A549 (cell line): ENCODE measurements at regions not wholly inside any gene's neighbourhood (a gene's known extent, or its start where the extent isn't known, plus 50 kb on each side); places are given as distances from the start of the nearest gene placed in this dataset.

Source experiments
- ATAC-seq, 2 experiments: fragments of 200-7000 bp in 1 of 2; fragments of >200 bp in 1 of 2; cut with Nextera tagmentation in 1 of 2; cut with Tn5 transposase in 1 of 2; 3 replicates each; pipeline versions ENCODE4 v1.8.0 to v1.9.1; 2018 to 2020; ENCODE audit warnings: mild to moderate bottlenecking in 1 of 2, moderate library complexity in 1 of 2
- CTCF ChIA-PET: fragments of 300-600 bp; sonication (Branson Sonifier 250); formaldehyde crosslinking; extraction: SDS; loops from one replicate; lab custom pipeline; 2021; ENCODE audit warnings: antibody characterized with exemption, inconsistent platforms; lab: Yijun Ruan, JAX
- POLR2A ChIA-PET: fragments of 350-600 bp; formaldehyde crosslinking; extraction: SDS; loops from one replicate; lab custom pipeline; 2021; ENCODE audit warnings: antibody characterized with exemption, inconsistent platforms; lab: Yijun Ruan, JAX
- DNase-seq, 2 experiments: peaks; one replicate each; pipeline versions ENCODE4 v3.0.0 to v3.0.0-alpha.2; 2011 to 2016; ENCODE audit warnings: low read depth in 1 of 2, low spot score in 1 of 2
- FAIRE-seq: peaks from 2 replicates; lab custom pipeline; 2011; peaks lifted over from hg19 to GRCh38; lab: Jason Lieb, UNC
- H3K27ac ChIP-seq, 2 experiments: fragments of >200 bp; sonication (Bioruptor Twin); formaldehyde crosslinking; 3 replicates each; pipeline ENCODE4 v1.5.1; 2016 to 2017
- H3K4me1 ChIP-seq: fragments of >200 bp; sonication (Bioruptor Twin); formaldehyde crosslinking; 3 replicates; pipeline ENCODE4 v1.6.1; 2016
- H3K4me2 ChIP-seq: fragments of >200 bp; sonication (Bioruptor Twin); formaldehyde crosslinking; 3 replicates; pipeline ENCODE4 v1.6.1; 2016
- H3K4me3 ChIP-seq: fragments of >200 bp; sonication (Bioruptor Twin); formaldehyde crosslinking; 3 replicates; pipeline ENCODE4 v1.5.1; 2016
- H3K9me3 ChIP-seq: fragments of >200 bp; sonication (Bioruptor Twin); formaldehyde crosslinking; 3 replicates; pipeline ENCODE4 v1.6.1; 2016
- ATOH8 ChIP-seq: fragments of 250-450 bp; sonication (Bioruptor Pico); IDR thresholded peaks from 2 replicates; pipeline ENCODE4 v1.5.0; 2020; ENCODE audit warnings: low read depth, mild to moderate bottlenecking, moderate library complexity
- CHD4 ChIP-seq: fragments of 200-600 bp; sonication (generic); IDR thresholded peaks from 2 replicates; pipeline ENCODE4 v1.6.1; 2016; ENCODE audit warnings: antibody characterized with exemption, mild to moderate bottlenecking, borderline replicate concordance
- EP300 ChIP-seq, 2 experiments: fragments of >200 bp; sonication (Bioruptor Twin); formaldehyde crosslinking; IDR thresholded peaks; 2 replicates in 1 of 2; 3 replicates in 1 of 2; pipeline ENCODE4 v1.6.1; 2016 to 2017
- HDAC2 ChIP-seq: fragments of 200-600 bp; sonication (generic); IDR thresholded peaks from 2 replicates; pipeline ENCODE4 v1.6.1; 2016
- HEYL ChIP-seq: fragments of 250-450 bp; sonication (Bioruptor Pico); IDR thresholded peaks from 2 replicates; pipeline ENCODE4 v1.8.0; 2021; ENCODE audit warnings: mild to moderate bottlenecking, moderate library complexity
- HMGXB4 ChIP-seq: fragments of 250-450 bp; sonication (Bioruptor Pico); IDR thresholded peaks from 2 replicates; pipeline ENCODE4 v1.5.0; 2021; ENCODE audit warnings: mild to moderate bottlenecking, moderate library complexity, borderline replicate concordance
- HOXB13 ChIP-seq: fragments of 250-450 bp; sonication (Bioruptor Pico); IDR thresholded peaks from 2 replicates; pipeline ENCODE4 v1.5.0; 2020; ENCODE audit warnings: low read depth, mild to moderate bottlenecking, moderate library complexity
- JUN ChIP-seq, 2 experiments: fragments of >200 bp; sonication (Bioruptor Twin); formaldehyde crosslinking; IDR thresholded peaks; 2 replicates in 1 of 2; 3 replicates in 1 of 2; pipeline ENCODE4 v1.6.1; 2016 to 2017
- JUNB ChIP-seq: fragments of >200 bp; sonication (Bioruptor Twin); formaldehyde crosslinking; IDR thresholded peaks from 2 replicates; pipeline ENCODE4 v1.6.1; 2016
- KDM1A ChIP-seq: fragments of 200-600 bp; sonication (generic); IDR thresholded peaks from 2 replicates; pipeline ENCODE4 v1.6.1; 2016; ENCODE audit warnings: low read depth, mild to moderate bottlenecking
- MAFK ChIP-seq: fragments of 450-650 bp; IDR thresholded peaks from 2 replicates; pipeline ENCODE4 v1.6.1; 2014; ENCODE audit not compliant: partially characterized antibody
- MAX ChIP-seq: IDR thresholded peaks from 2 replicates; pipeline ENCODE4 v1.6.1; 2012
- POLR2A ChIP-seq: IDR thresholded peaks from 2 replicates; pipeline ENCODE4 v1.6.1; 2012; ENCODE audit warnings: mild to moderate bottlenecking, low read length
- RARB ChIP-seq: fragments of 250-450 bp; sonication (Bioruptor Pico); IDR thresholded peaks from 2 replicates; pipeline ENCODE4 v1.8.0; 2021; ENCODE audit warnings: mild to moderate bottlenecking, moderate library complexity
- RNF2 ChIP-seq: fragments of 200-600 bp; sonication (generic); IDR thresholded peaks from 2 replicates; pipeline ENCODE4 v1.6.1; 2016; ENCODE audit warnings: low read depth, mild to moderate bottlenecking, antibody characterized with exemption, moderate library complexity, borderline replicate concordance
- SREBF2 ChIP-seq: fragments of 450-650 bp; IDR thresholded peaks from 2 replicates; pipeline ENCODE4 v1.6.1; 2014; ENCODE audit warnings: mild to moderate bottlenecking, moderate library complexity
- TFCP2L1 ChIP-seq: fragments of 250-450 bp; sonication (Bioruptor Pico); IDR thresholded peaks from 2 replicates; pipeline ENCODE4 v1.5.0; 2021; ENCODE audit warnings: mild to moderate bottlenecking
- USF2 ChIP-seq: fragments of 450-650 bp; IDR thresholded peaks from 2 replicates; pipeline ENCODE4 v1.6.1; 2014; ENCODE audit warnings: antibody characterized with exemption
- ZNF302 ChIP-seq: fragments of 250-450 bp; sonication (Bioruptor Pico); IDR thresholded peaks from 2 replicates; pipeline ENCODE4 v1.9.0; 2021; ENCODE audit warnings: inconsistent platforms, mild to moderate bottlenecking, moderate library complexity
- ZSCAN20 ChIP-seq: fragments of 250-450 bp; sonication (Bioruptor Pico); IDR thresholded peaks from 2 replicates; pipeline ENCODE4 v1.8.0; 2022; ENCODE audit warnings: mild to moderate bottlenecking, moderate library complexity
- WGBS: methylation state at CpG from one replicate; pipeline ENCODE4 v1.1.6; 2017; ENCODE audit errors: missing lambda C conversion rate; 5-methylcytosine and 5-hydroxymethylcytosine counted together
- TF ChIP-seq, protein P1 (sequence below): fragments of >200 bp; sonication (Bioruptor Twin); formaldehyde crosslinking; IDR thresholded peaks from 3 replicates; pipeline ENCODE4 v1.5.1; 2016

- POLR2A ChIA-PET, result no interaction called here
- CTCF ChIA-PET, result no interaction called here
- FAIRE-seq, result no peak
- Histone ChIP-seq H3K9me3 (no peaks in the 10 kb centered on the region), H3K4me1 (no peaks in the 10 kb centered on the region), H3K27ac (no peak overlapping the region), H3K4me3 (no peak overlapping the region), H3K4me2 (no peak overlapping the region)
- TF ChIP-seq HOXB13 (CRISPR knock-in tag) (no peak), MAFK (peak; percentile 76)
- ATAC-seq, result no peak
- no peak for DNase-seq
- 82% methylated on average over 5 of the region's 5 CpGs for WGBS
Observed at GRCh38 chr13:66138172-66138811, 1091.8 kb downstream of the PCDH9 start.

- H3K4me3 ChIP-seq, result no peak overlapping the region
- ChIA-PET POLR2A (no interaction called here), CTCF (no interaction called here)
- TF ChIP-seq USF2 (no peak), EP300 (IDR thresholded peaks at IDR 0.05) (no peak), MAFK (no peak), CHD4 (no peak), KDM1A (no peak), JUN (IDR thresholded peaks at IDR 0.05) (no peak), TFCP2L1 (CRISPR knock-in tag) (no peak), SREBF2 (no peak), POLR2A (no peak), HDAC2 (no peak), ATOH8 (CRISPR knock-in tag) (no peak), RNF2 (no peak), HMGXB4 (no peak), RARB (CRISPR knock-in tag) (no peak), ZSCAN20 (no peak), HEYL (no peak)
- TF ChIP-seq, protein P1, sequence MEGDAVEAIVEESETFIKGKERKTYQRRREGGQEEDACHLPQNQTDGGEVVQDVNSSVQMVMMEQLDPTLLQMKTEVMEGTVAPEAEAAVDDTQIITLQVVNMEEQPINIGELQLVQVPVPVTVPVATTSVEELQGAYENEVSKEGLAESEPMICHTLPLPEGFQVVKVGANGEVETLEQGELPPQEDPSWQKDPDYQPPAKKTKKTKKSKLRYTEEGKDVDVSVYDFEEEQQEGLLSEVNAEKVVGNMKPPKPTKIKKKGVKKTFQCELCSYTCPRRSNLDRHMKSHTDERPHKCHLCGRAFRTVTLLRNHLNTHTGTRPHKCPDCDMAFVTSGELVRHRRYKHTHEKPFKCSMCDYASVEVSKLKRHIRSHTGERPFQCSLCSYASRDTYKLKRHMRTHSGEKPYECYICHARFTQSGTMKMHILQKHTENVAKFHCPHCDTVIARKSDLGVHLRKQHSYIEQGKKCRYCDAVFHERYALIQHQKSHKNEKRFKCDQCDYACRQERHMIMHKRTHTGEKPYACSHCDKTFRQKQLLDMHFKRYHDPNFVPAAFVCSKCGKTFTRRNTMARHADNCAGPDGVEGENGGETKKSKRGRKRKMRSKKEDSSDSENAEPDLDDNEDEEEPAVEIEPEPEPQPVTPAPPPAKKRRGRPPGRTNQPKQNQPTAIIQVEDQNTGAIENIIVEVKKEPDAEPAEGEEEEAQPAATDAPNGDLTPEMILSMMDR, result no peak
- no peak overlapping the region for H3K27ac ChIP-seq
- FAIRE-seq (no peak), ATAC-seq (no peak), DNase-seq (no peak)
- H3K9me3 ChIP-seq, result no peaks in the 10 kb centered on the region
- no peak overlapping the region for H3K4me2 ChIP-seq
- no peaks in the 10 kb centered on the region for H3K4me1 ChIP-seq
Observed at GRCh38 chr13:66137384-66137783, 1092.8 kb downstream of the PCDH9 start.

- ATAC-seq, result no peak
- no peak for DNase-seq
- WGBS, result 76% methylated on average over 4 of the region's 4 CpGs
- FAIRE-seq, result no peak
- Histone ChIP-seq H3K4me2 (no peak overlapping the region), H3K4me3 (no peak overlapping the region), H3K4me1 (no peaks in the 10 kb centered on the region), H3K27ac (no peak overlapping the region), H3K9me3 (no peaks in the 10 kb centered on the region)
- TF ChIP-seq POLR2A (no peak), ZNF302 (CRISPR knock-in tag) (no peak), JUNB (no peak), MAX (no peak), HEYL (no peak)
- ChIA-PET POLR2A (no interaction called here), CTCF (no interaction called here)
Observed at GRCh38 chr13:66128692-66129269, 1101.4 kb downstream of the PCDH9 start.
